ENCODE measurements at regions not wholly inside any gene's neighbourhood (a gene's known extent, or its start where the extent isn't known, plus 50 kb on each side); places are given as distances from the start of the nearest gene placed in this dataset.

DNA sequence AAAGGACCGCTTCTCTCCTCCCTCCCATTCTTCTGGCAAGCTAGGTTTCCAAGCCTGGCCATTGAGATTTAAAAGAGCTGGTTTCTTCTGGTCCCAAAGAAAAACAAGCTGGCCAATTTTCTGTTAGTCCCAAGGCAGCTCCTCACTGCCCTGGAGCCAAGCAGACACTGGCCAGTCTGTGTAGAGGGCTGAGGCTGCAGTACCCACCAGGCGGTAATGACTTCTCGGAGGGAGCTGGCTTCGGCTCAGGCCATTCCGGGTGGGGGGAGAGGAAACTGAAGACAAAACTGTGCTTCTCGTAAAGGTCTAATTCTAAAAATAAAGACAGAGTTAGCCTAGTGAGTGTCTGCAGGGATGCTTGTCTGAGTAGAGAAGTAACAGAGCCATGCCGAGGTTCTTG lies 78.5 kb upstream of the SMAD3 start:
- in situ Hi-C loops (cut with MboI; ENCODE audit: low pct_ligation_motif_present in 1 of 4, low pct_unique_long_range_greater_than_20kb in 1 of 4, low sequenced_read_pairs in 3 of 4), result no loop called here
- TF ChIP-seq, protein P1, sequence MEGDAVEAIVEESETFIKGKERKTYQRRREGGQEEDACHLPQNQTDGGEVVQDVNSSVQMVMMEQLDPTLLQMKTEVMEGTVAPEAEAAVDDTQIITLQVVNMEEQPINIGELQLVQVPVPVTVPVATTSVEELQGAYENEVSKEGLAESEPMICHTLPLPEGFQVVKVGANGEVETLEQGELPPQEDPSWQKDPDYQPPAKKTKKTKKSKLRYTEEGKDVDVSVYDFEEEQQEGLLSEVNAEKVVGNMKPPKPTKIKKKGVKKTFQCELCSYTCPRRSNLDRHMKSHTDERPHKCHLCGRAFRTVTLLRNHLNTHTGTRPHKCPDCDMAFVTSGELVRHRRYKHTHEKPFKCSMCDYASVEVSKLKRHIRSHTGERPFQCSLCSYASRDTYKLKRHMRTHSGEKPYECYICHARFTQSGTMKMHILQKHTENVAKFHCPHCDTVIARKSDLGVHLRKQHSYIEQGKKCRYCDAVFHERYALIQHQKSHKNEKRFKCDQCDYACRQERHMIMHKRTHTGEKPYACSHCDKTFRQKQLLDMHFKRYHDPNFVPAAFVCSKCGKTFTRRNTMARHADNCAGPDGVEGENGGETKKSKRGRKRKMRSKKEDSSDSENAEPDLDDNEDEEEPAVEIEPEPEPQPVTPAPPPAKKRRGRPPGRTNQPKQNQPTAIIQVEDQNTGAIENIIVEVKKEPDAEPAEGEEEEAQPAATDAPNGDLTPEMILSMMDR (IDR thresholded peaks at IDR 0.05), result no peak
- TF ChIP-seq POLR2A (IDR thresholded peaks at IDR 0.05) (no peak), EP300 (IDR thresholded peaks at IDR 0.05; ENCODE audit: low read depth) (no peak), POLR2AphosphoS5 (IDR thresholded peaks at IDR 0.05) (peak in 1 of 3 donors; percentile 12)
- WGBS, 2 donors (ENCODE audit: low coverage in 1 of 2), result 77 to 88% methylated on average over 1 to 7 of the region's 7 CpGs
- intact Hi-C loops (cut with DNase I; ENCODE audit: low total_unique reads), result no loop called here
- H3K9me3 ChIP-seq, result no peaks in the 10 kb centered on the region
- no peak overlapping the region for H3K4me3 ChIP-seq
- no peaks in the 10 kb centered on the region for H3K27me3 ChIP-seq
- no peaks in the 10 kb centered on the region for H3K4me1 ChIP-seq
- no peaks in the 10 kb centered on the region for H3K36me3 ChIP-seq
- no peak overlapping the region for H3K27ac ChIP-seq
- no peak for DNase-seq

DNA sequence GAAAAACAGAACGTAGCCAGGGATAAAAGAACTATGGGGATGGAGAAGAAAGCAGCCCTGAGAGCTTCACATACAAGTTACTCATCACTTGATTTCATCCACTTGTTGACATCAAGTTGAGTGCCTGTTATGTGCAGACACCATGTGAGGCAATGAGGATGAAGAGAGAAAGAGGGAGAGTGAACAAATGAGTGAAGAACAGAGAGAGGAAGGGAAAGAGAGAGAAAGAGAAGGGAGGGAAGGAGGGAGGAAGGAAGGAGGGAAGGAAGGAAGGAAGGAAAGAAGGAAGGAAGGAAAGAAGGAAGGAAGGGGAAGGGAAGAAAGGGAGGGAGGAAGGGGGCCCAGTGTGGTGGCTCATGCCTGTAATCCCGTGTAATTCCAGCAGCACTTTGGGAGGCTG lies 72.3 kb upstream of the SMAD3 start:
- intact Hi-C loops (cut with DNase I; ENCODE audit: low total_unique reads), result no loop called here
- Histone ChIP-seq H3K4me3 (no peak overlapping the region), H3K36me3 (no peaks in the 10 kb centered on the region), H3K4me1 (no peaks in the 10 kb centered on the region), H3K27ac (no peak overlapping the region), H3K9me3 (no peaks in the 10 kb centered on the region), H3K27me3 (no peaks in the 10 kb centered on the region)
- 69 to 74% methylated on average over 2 of the region's 2 CpGs for whole genome bisulfite sequencing, 2 donors (ENCODE audit: low coverage in 1 of 2)
- TF ChIP-seq EP300 (IDR thresholded peaks at IDR 0.05; ENCODE audit: low read depth) (no peak), POLR2AphosphoS5 (IDR thresholded peaks at IDR 0.05) (no peak), POLR2A (IDR thresholded peaks at IDR 0.05) (no peak)
- TF ChIP-seq, protein P1 (IDR thresholded peaks at IDR 0.05), result no peak
- in situ Hi-C loops (cut with MboI; ENCODE audit: low pct_ligation_motif_present in 1 of 4, low pct_unique_long_range_greater_than_20kb in 1 of 4, low sequenced_read_pairs in 3 of 4), result no loop called here
- no peak for DNase-seq

DNA sequence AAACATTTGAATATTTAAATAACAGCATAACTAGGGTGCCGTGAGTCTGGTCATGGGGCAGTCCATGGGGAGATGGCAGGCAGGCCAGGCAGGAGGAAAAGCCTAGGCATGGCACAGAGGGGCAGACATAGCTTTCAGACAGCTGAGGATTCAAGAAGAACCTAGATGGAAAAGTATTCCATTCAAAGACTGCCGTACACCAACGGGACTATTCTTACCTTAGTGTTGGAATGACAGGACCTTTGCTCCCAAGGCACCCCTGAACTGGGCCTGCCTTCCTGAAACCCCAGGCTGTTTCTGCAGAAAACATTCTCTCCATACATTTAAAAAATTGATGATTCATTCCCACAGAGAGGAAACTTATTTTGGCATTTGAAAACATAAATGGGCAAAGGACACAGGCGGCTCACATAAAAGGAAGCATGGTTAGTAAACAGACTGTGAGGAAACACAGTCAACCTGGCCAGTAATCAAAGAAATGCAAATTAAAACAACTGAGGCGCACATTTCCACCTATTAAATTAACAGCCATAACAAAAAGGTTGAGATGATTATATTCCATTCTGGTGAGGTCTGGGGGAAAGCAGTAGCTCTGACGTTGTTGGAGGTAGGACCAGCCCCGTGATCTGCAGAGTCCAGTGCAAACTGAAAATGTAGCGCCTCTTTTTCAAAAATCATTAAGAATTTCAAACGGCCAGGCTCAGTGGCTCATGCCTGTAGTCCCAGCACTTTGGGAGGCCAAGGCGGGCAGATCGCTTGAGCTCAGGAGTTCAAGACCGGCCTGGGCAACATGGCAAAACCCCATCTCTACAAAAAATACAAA lies 71.3 kb upstream of the SMAD3 start:
- intact Hi-C loops (cut with DNase I; ENCODE audit: low total_unique reads), result no loop called here
- 55 to 63% methylated on average over 8 to 12 of the region's 12 CpGs for WGBS, 2 donors (ENCODE audit: low coverage in 1 of 2)
- no peaks in the 10 kb centered on the region for H3K36me3 ChIP-seq
- H3K4me1 ChIP-seq, result no peaks in the 10 kb centered on the region
- TF ChIP-seq POLR2AphosphoS5 (IDR thresholded peaks at IDR 0.05) (no peak), EP300 (IDR thresholded peaks at IDR 0.05; ENCODE audit: low read depth) (no peak), POLR2A (IDR thresholded peaks at IDR 0.05) (no peak)
- TF ChIP-seq, protein P1 (IDR thresholded peaks at IDR 0.05), result no peak
- H3K9me3 ChIP-seq, result no peaks in the 10 kb centered on the region
- DNase-seq, result no peak
- H3K27me3 ChIP-seq, result no peaks in the 10 kb centered on the region
- H3K27ac ChIP-seq, result no peak overlapping the region
- no peak overlapping the region for H3K4me3 ChIP-seq
- in situ Hi-C loops (cut with MboI; ENCODE audit: low pct_ligation_motif_present in 1 of 4, low pct_unique_long_range_greater_than_20kb in 1 of 4, low sequenced_read_pairs in 3 of 4), result no loop called here

DNA sequence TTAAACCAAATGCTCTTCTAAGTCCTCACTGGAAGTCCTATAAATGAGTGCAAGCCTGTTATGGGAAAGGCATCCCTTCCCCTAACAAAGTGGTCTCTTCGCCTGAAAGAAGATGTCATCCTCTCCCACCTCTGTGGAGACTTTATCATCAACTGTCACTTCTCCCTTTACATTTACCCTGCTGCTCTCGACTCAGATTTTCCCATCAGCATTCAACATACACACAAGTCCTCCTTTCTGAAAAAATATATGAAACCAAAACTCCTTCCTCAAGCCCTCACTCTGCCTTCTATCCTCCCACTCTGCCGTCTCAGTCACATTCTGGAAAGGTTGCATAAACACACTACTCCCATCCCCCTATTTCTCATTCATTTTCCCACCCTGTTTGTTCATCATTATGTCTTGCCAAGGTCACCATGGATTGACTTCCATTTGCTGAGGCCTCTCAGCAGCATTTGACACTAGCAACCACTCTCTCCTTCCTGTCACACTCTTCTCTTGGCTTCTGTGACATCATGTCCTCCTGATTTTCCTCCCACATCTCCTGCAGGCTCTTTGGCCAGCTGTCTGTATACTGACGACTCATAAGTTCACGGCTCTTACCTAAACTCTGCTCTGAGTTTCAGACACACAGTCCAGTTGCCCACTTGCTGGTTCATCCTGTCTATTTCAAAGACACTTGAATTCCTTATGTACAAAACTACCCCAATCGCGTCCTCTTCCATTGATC lies 70.3 kb upstream of the SMAD3 start:
- no peak for DNase-seq
- WGBS, 2 donors (ENCODE audit: low coverage in 1 of 2), result 84 to 91% methylated on average over 7 of the region's 7 CpGs
- no peaks in the 10 kb centered on the region for H3K36me3 ChIP-seq
- TF ChIP-seq POLR2A (IDR thresholded peaks at IDR 0.05) (no peak), POLR2AphosphoS5 (IDR thresholded peaks at IDR 0.05) (no peak), EP300 (IDR thresholded peaks at IDR 0.05; ENCODE audit: low read depth) (no peak)
- TF ChIP-seq, protein P1 (IDR thresholded peaks at IDR 0.05), result no peak
- no peaks in the 10 kb centered on the region for H3K4me1 ChIP-seq
- H3K9me3 ChIP-seq, result no peaks in the 10 kb centered on the region
- H3K27ac ChIP-seq, result no peak overlapping the region
- no peak overlapping the region for H3K4me3 ChIP-seq
- no peaks in the 10 kb centered on the region for H3K27me3 ChIP-seq
- in situ Hi-C loops (cut with MboI; ENCODE audit: low pct_ligation_motif_present in 1 of 4, low pct_unique_long_range_greater_than_20kb in 1 of 4, low sequenced_read_pairs in 3 of 4), result no loop called here
- intact Hi-C loops (cut with DNase I; ENCODE audit: low total_unique reads), result no loop called here

All from transverse colon (tissue), 4 donors.